ENCODE measurements at regions not wholly inside any gene's neighbourhood (a gene's known extent, or its start where the extent isn't known, plus 50 kb on each side); places are given as distances from the start of the nearest gene placed in this dataset.

GRCh38 chr4:178457286-178457685 is 1015.0 kb upstream of the AGA start:
- TF ChIP-seq POLR2A (IDR thresholded peaks at IDR 0.05) (no peak), CTCF (IDR thresholded peaks at IDR 0.05) (no peak)
